Thoracic aorta (tissue), 2 donors: ENCODE measurements at regions not wholly inside any gene's neighbourhood (a gene's known extent, or its start where the extent isn't known, plus 50 kb on each side); places are given as distances from the start of the nearest gene placed in this dataset.

ENCODE experiments used
- ATAC-seq: fragments of 150-250 bp; one replicate; pipeline ENCODE4 v1.8.0; 2017; ENCODE audit warnings: low read depth; ENCODE audit not compliant: insufficient number of reproducible peaks, low FRiP score
- DNase-seq: peaks from one replicate; pipeline ENCODE4 v3.0.0-alpha.2; 2020; ENCODE audit warnings: low spot score
- H3K27ac ChIP-seq, 2 donors: fragments of 200-600 bp; sonication (generic); 1 replicate in 1 of 2; 2 replicates in 1 of 2; pipeline ENCODE4 v1.5.1; 2016; ENCODE audit warnings: mild to moderate bottlenecking in 2 of 2, moderate library complexity in 2 of 2
- H3K27me3 ChIP-seq: fragments of 200-600 bp; sonication (generic); replicated peaks from 2 replicates; pipeline ENCODE4 v1.6.0; 2016; ENCODE audit warnings: mild to moderate bottlenecking; ENCODE audit not compliant: insufficient read depth
- H3K36me3 ChIP-seq: fragments of 200-600 bp; sonication (generic); one replicate; pipeline ENCODE4 v1.5.1; 2016
- H3K4me1 ChIP-seq, 2 donors: fragments of 200-600 bp; sonication (generic); 1 replicate in 1 of 2; 2 replicates in 1 of 2; pipeline versions ENCODE4 v1.5.1 to v1.6.0; 2016; ENCODE audit warnings: low read depth in 2 of 2, mild to moderate bottlenecking in 1 of 2; ENCODE audit not compliant: control insufficient read depth in 1 of 2
- H3K4me3 ChIP-seq: fragments of 200-600 bp; sonication (generic); 2 replicates; pipeline ENCODE4 v1.5.1; 2016; ENCODE audit warnings: mild to moderate bottlenecking
- H3K9me3 ChIP-seq: fragments of 200-600 bp; sonication (generic); 2 replicates; pipeline ENCODE4 v1.5.1; 2016
- CTCF ChIP-seq: fragments of 200-600 bp; sonication (generic); IDR thresholded peaks from one replicate; pipeline ENCODE4 v1.5.1; 2019; ENCODE audit warnings: antibody characterized with exemption

DNA sequence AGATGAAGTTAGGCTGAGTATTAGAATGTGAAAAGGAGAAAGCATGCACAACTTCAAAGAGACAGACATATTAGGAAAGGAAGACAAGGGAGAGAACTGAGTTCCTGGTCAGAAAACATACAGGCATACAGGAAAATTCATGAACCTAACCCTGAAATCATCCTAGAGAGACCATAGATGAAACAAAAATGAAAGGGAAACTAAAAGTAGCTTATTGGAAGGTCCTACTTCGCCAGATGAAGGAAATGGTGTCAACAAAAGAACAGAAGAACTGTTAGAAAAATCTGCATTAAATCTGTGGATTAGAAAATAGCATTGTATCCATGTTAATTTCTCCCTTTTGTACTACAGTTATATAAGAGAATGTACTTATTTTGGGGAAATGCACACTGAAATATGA, 169.0 kb upstream of the UFM1 start:
- H3K9me3 ChIP-seq, result no peaks in the 10 kb centered on the region
- no peak overlapping the region for H3K27ac ChIP-seq
- DNase-seq (no peak), ATAC-seq (no peak)
- H3K4me1 ChIP-seq, result no peaks in the 10 kb centered on the region
- no peak for TF ChIP-seq CTCF
- H3K27me3 ChIP-seq, result no peaks in the 10 kb centered on the region
- no peaks in the 10 kb centered on the region for H3K36me3 ChIP-seq
- H3K4me3 ChIP-seq, result no peak overlapping the region

DNA sequence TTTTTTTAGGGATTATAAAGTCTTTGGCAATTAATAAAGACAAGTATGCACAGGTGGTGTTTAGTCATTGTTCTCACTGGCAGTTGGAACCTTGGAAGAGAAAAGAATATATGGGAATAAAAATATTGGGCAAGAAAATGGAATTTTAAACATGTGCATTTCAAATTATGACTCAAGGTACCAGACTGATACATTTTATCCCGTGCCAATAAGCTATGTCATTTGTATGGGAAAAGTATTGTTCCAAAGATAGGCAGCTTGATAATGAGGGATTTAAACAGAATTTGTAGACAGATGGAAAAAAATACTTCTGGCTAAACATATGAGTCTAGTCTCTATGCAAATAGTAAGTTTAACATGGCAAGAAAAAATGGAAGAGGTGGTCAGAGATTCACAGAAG, 169.5 kb upstream of the UFM1 start:
- DNase-seq, result no peak
- Histone ChIP-seq H3K4me1 (no peaks in the 10 kb centered on the region), H3K4me3 (no peak overlapping the region), H3K9me3 (no peaks in the 10 kb centered on the region), H3K36me3 (no peaks in the 10 kb centered on the region), H3K27ac (no peak overlapping the region), H3K27me3 (no peaks in the 10 kb centered on the region)
- ATAC-seq, result no peak
- no peak for TF ChIP-seq CTCF

GRCh38 chr13:38176664-38177063, 173.0 kb upstream of the UFM1 start:
- H3K9me3 ChIP-seq, result no peaks in the 10 kb centered on the region
- H3K4me1 ChIP-seq, result no peaks in the 10 kb centered on the region
- H3K4me3 ChIP-seq, result no peak overlapping the region
- no peak overlapping the region for H3K27ac ChIP-seq
- DNase-seq (no peak), ATAC-seq (no peak)
- no peaks in the 10 kb centered on the region for H3K36me3 ChIP-seq
- no peak for TF ChIP-seq CTCF
- no peaks in the 10 kb centered on the region for H3K27me3 ChIP-seq

DNA sequence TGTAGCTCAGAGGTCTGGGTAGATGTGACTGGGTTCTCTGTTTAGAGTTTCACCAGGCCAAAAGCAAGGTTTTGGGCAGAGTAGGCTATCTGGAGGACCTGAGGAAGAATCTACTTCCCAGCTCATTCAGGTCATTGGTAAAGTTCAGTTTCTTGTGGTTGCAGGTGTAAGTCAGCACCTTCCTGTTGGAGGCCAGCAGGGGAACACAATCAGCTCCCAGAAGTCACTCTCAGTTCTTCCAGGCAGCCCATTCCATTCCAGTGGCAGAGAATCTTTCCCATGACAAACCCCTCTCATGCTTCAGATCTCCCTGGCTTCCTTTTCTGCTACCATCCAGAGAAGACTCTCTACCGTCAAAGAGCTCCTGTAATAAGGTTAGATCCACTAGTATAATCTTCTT, 176.2 kb upstream of the UFM1 start:
- Histone ChIP-seq H3K9me3 (no peaks in the 10 kb centered on the region), H3K36me3 (no peaks in the 10 kb centered on the region), H3K27me3 (no peaks in the 10 kb centered on the region), H3K4me1 (no peaks in the 10 kb centered on the region), H3K4me3 (no peak overlapping the region), H3K27ac (no peak overlapping the region)
- TF ChIP-seq CTCF, result no peak
- ATAC-seq (no peak), DNase-seq (no peak)

DNA sequence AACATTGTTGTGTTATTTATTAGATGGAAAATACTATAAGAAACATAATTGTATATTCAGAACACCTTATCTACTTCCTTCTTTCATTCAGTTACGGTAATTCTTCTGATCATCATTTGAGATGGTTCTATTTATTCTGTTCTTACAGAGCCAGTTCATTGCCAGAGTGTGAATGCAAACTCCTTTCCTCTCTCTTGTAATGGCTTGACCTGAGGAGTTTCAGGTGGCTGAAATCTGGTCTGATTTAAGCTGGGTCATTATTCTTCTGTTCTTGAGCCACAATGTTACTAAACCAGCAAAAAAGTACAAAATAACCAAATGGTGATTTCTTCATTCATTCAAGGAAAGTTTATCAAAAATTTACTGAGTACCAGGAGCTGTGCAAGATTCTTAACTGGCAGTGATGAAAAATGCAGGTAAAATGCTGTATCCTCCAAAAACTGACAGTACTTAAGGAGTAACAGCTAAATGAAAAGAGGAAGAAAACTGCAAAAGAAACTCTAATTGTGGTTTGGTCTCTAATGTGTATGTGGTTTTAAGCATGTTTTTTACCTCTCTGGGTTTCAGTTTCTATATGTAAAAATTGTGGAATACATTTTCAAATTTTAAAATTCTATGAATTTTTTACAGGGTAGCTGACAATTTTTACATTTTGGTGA, 182.4 kb upstream of the UFM1 start:
- no peak for TF ChIP-seq CTCF

More for the DNA sequence above, 182.4 kb upstream of the UFM1 start:
- Histone ChIP-seq H3K4me3 (no peak overlapping the region), H3K27me3 (no peaks in the 10 kb centered on the region), H3K27ac (no peak overlapping the region), H3K4me1 (no peaks in the 10 kb centered on the region), H3K36me3 (no peaks in the 10 kb centered on the region), H3K9me3 (no peaks in the 10 kb centered on the region)
- ATAC-seq (no peak), DNase-seq (no peak)
